ENCODE measurements at regions not wholly inside any gene's neighbourhood (a gene's known extent, or its start where the extent isn't known, plus 50 kb on each side); places are given as distances from the start of the nearest gene placed in this dataset.

- ChIA-PET POLR2A (no interaction called here), CTCF (no interaction called here)
- TF ChIP-seq NFATC4 (CRISPR knock-in tag; IDR thresholded peaks at IDR 0.05) (no peak), NFE2L1 (CRISPR knock-in tag; IDR thresholded peaks at IDR 0.05) (no peak), ELF4 (CRISPR knock-in tag; IDR thresholded peaks at IDR 0.05; ENCODE audit: low read depth) (no peak), PREB (CRISPR knock-in tag; IDR thresholded peaks at IDR 0.05; ENCODE audit: borderline replicate concordance) (no peak), ZNF219 (CRISPR knock-in tag; IDR thresholded peaks at IDR 0.05; ENCODE audit: borderline replicate concordance) (no peak), MLX (CRISPR knock-in tag; IDR thresholded peaks at IDR 0.05) (no peak), TP53 (CRISPR knock-in tag; IDR thresholded peaks at IDR 0.05) (no peak), ZBTB21 (CRISPR knock-in tag; IDR thresholded peaks at IDR 0.05; ENCODE audit: borderline replicate concordance) (no peak), RORB (CRISPR knock-in tag; IDR thresholded peaks at IDR 0.05) (no peak), ETV6 (CRISPR knock-in tag; IDR thresholded peaks at IDR 0.05) (no peak), CTCF (IDR thresholded peaks at IDR 0.05) (no peak), TCF7 (CRISPR knock-in tag; IDR thresholded peaks at IDR 0.05; ENCODE audit: low read depth) (no peak)
- Mint-ChIP-seq H3K4me1 (no peaks in the 10 kb centered on the region), H3K27me3 (ENCODE audit: low read depth) (no peaks in the 10 kb centered on the region), H3K36me3 (no peaks in the 10 kb centered on the region), H3K4me3 (no peak overlapping the region), H3K9me3 (peaks cover 3% of the 10 kb centered on the region; the same call in 1 of the 2 replicates), H3K27ac (no peak overlapping the region)
- ATAC-seq, result no peak
- DNase-seq (ENCODE audit: low spot score), result no peak
These were observed 89.1 kb upstream of the HS3ST3A1 start for GRCh38 chr17:13690806-13691205.

- ATAC-seq (no peak), DNase-seq (ENCODE audit: low spot score) (no peak)
- Mint-ChIP-seq H3K9me3 (peaks cover 36% of the 10 kb centered on the region), H3K4me1 (no peaks in the 10 kb centered on the region), H3K27me3 (ENCODE audit: low read depth) (no peaks in the 10 kb centered on the region), H3K27ac (no peak overlapping the region), H3K4me3 (no peak overlapping the region), H3K36me3 (peaks cover 7% of the 10 kb centered on the region; the same call in 1 of the 2 replicates)
- TF ChIP-seq ZNF219 (CRISPR knock-in tag; IDR thresholded peaks at IDR 0.05; ENCODE audit: borderline replicate concordance), result no peak
- TF ChIP-seq E2F1 (CRISPR knock-in tag; IDR thresholded peaks at IDR 0.05), result no peak
- POLR2A ChIA-PET, result no interaction called here
- CTCF ChIA-PET, result no interaction called here
These were observed 93.2 kb upstream of the HS3ST3A1 start for GRCh38 chr17:13694934-13695333.

- Mint-ChIP-seq H3K27ac (no peak overlapping the region), H3K4me1 (no peaks in the 10 kb centered on the region), H3K27me3 (ENCODE audit: low read depth) (no peaks in the 10 kb centered on the region), H3K36me3 (peaks cover 7% of the 10 kb centered on the region; the same call in 1 of the 2 replicates), H3K9me3 (peaks cover 35% of the 10 kb centered on the region), H3K4me3 (no peak overlapping the region)
- DNase-seq (ENCODE audit: low spot score) (peak; percentile 49), ATAC-seq (peak; percentile 80)
- ChIA-PET POLR2A (interaction anchor here (0.6 kb wide), 1 partner anchor 579 kb away, joined by 5 read pairs; no protein-coding TSS in a partner anchor), CTCF (interaction anchor here (1.4 kb wide), 1 partner anchor 505 kb away, joined by 4 read pairs; no protein-coding TSS in a partner anchor)
- TF ChIP-seq ZNF121 (CRISPR knock-in tag; IDR thresholded peaks at IDR 0.05), result no peak
- no peak for TF ChIP-seq SMAD4 (CRISPR knock-in tag; IDR thresholded peaks at IDR 0.05)
- TF ChIP-seq CDX4 (CRISPR knock-in tag; IDR thresholded peaks at IDR 0.05; ENCODE audit: borderline replicate concordance), result no peak
- no peak for TF ChIP-seq ETV6 (CRISPR knock-in tag; IDR thresholded peaks at IDR 0.05)
- no peak for TF ChIP-seq TEAD4 (CRISPR knock-in tag; IDR thresholded peaks at IDR 0.05)
- no peak for TF ChIP-seq ARID4B (CRISPR knock-in tag; IDR thresholded peaks at IDR 0.05; ENCODE audit: borderline replicate concordance)
- no peak for TF ChIP-seq ZBTB43 (CRISPR knock-in tag; IDR thresholded peaks at IDR 0.05)
- no peak for TF ChIP-seq NFATC4 (CRISPR knock-in tag; IDR thresholded peaks at IDR 0.05)
These were observed 97.1 kb upstream of the HS3ST3A1 start for GRCh38 chr17:13698832-13699231.

Data from WTC11 (cell line).